Liver (tissue), 8 donors: ENCODE measurements at regions not wholly inside any gene's neighbourhood (a gene's known extent, or its start where the extent isn't known, plus 50 kb on each side); places are given as distances from the start of the nearest gene placed in this dataset.

Source experiments
- DNase-seq: peaks from one replicate; pipeline ENCODE4 v3.0.0-alpha.2; 2017; ENCODE audit warnings: low spot score
- H3K27ac ChIP-seq, 2 donors: one replicate each; pipeline ENCODE4 v1.7.0; 2013; ENCODE audit warnings: inconsistent platforms in 2 of 2, low read length in 2 of 2, control low read depth in 1 of 2, low read depth in 1 of 2, mild to moderate bottlenecking in 1 of 2
- H3K27me3 ChIP-seq, 4 donors: one replicate each; pipeline versions ENCODE4 v1.6.1 to v1.7.0; 2013; ENCODE audit warnings: low read length in 3 of 4, inconsistent platforms in 1 of 4, mild to moderate bottlenecking in 1 of 4, moderate library complexity in 1 of 4; ENCODE audit not compliant: control insufficient read depth in 4 of 4, insufficient read depth in 4 of 4
- H3K36me3 ChIP-seq, 4 donors: one replicate each; pipeline versions ENCODE4 v1.6.1 to v1.7.0; 2013; ENCODE audit warnings: low read length in 3 of 4, mild to moderate bottlenecking in 3 of 4, low read depth in 1 of 4, moderate library complexity in 1 of 4; ENCODE audit not compliant: control insufficient read depth in 4 of 4, insufficient read depth in 3 of 4
- H3K4me1 ChIP-seq, 4 donors: one replicate each; pipeline versions ENCODE4 v1.6.1 to v1.7.0; 2013; ENCODE audit warnings: low read length in 3 of 4, mild to moderate bottlenecking in 3 of 4, moderate library complexity in 1 of 4; ENCODE audit not compliant: control insufficient read depth in 4 of 4, insufficient read depth in 4 of 4
- H3K4me3 ChIP-seq, 3 donors: one replicate each; pipeline versions ENCODE4 v1.6.1 to v1.7.0; 2013; ENCODE audit warnings: low read length in 3 of 3, control low read depth in 1 of 3, low read depth in 1 of 3, mild to moderate bottlenecking in 1 of 3
- H3K9ac ChIP-seq, 2 donors: one replicate each; pipeline ENCODE4 v1.7.0; 2013; ENCODE audit warnings: low read length in 2 of 2, mild to moderate bottlenecking in 2 of 2, moderate library complexity in 2 of 2, control low read depth in 1 of 2, low read depth in 1 of 2
- H3K9me3 ChIP-seq, 4 donors: one replicate each; pipeline versions ENCODE4 v1.6.1 to v1.7.0; 2013; ENCODE audit warnings: low read length in 3 of 4; ENCODE audit not compliant: control insufficient read depth in 4 of 4
- EGR1 ChIP-seq, 2 donors: IDR thresholded peaks; 2 replicates each; pipeline ENCODE4 v1.6.1; 2016 to 2018; ENCODE audit warnings: antibody characterized with exemption in 2 of 2, low read depth in 2 of 2
- FOXA1 ChIP-seq: IDR thresholded peaks from 2 replicates; pipeline ENCODE4 v1.6.1; 2016; ENCODE audit warnings: antibody characterized with exemption
- FOXA2 ChIP-seq: IDR thresholded peaks from 2 replicates; pipeline ENCODE4 v1.6.1; 2016; ENCODE audit warnings: antibody characterized with exemption
- GABPA ChIP-seq, 2 donors: IDR thresholded peaks in 1 of 2; conservative IDR thresholded peaks in 1 of 2; 2 replicates each; pipeline ENCODE4 v1.6.1; 2016; ENCODE audit warnings: antibody characterized with exemption in 2 of 2, mild to moderate bottlenecking in 1 of 2, moderate library complexity in 1 of 2
- HNF4A ChIP-seq, 2 donors: conservative IDR thresholded peaks; 2 replicates each; pipeline ENCODE4 v1.6.1; 2016; ENCODE audit warnings: antibody characterized with exemption in 2 of 2, mild to moderate bottlenecking in 2 of 2
- HNF4G ChIP-seq: IDR thresholded peaks from 2 replicates; pipeline ENCODE4 v1.6.1; 2016; ENCODE audit warnings: antibody characterized with exemption
- JUND ChIP-seq, 2 donors: IDR thresholded peaks; 2 replicates each; pipeline ENCODE4 v1.6.1; 2016; ENCODE audit warnings: antibody characterized with exemption in 2 of 2
- NR2F2 ChIP-seq: IDR thresholded peaks from 2 replicates; pipeline ENCODE4 v1.6.1; 2016; ENCODE audit warnings: antibody characterized with exemption
- RAD21 ChIP-seq, 2 donors: IDR thresholded peaks; 2 replicates each; pipeline ENCODE4 v1.6.1; 2016; ENCODE audit warnings: antibody characterized with exemption in 2 of 2, mild to moderate bottlenecking in 2 of 2
- RXRA ChIP-seq, 2 donors: IDR thresholded peaks; 2 replicates each; pipeline ENCODE4 v1.6.1; 2017 to 2018; ENCODE audit warnings: antibody characterized with exemption in 2 of 2, mild to moderate bottlenecking in 1 of 2
- SP1 ChIP-seq: IDR thresholded peaks from 2 replicates; pipeline ENCODE4 v1.6.1; 2018; ENCODE audit warnings: antibody characterized with exemption, mild to moderate bottlenecking
- TAF1 ChIP-seq: conservative IDR thresholded peaks from 2 replicates; pipeline ENCODE4 v1.6.1; 2016; ENCODE audit warnings: antibody characterized with exemption, mild to moderate bottlenecking
- YY1 ChIP-seq: IDR thresholded peaks from 2 replicates; pipeline ENCODE4 v1.6.1; 2016; ENCODE audit warnings: antibody characterized with exemption, mild to moderate bottlenecking
- WGBS: extraction: QIAGEN DNeasy Blood & Tissue Kit; methylation state at CpG from one replicate; pipeline ENCODE4 v1.1.7; 2013; 5-methylcytosine and 5-hydroxymethylcytosine counted together
- TF ChIP-seq, protein P1 (sequence below): IDR thresholded peaks from 2 replicates; pipeline ENCODE4 v1.6.1; 2016; ENCODE audit warnings: antibody characterized with exemption
- TF ChIP-seq, protein P2 (sequence below): IDR thresholded peaks from 2 replicates; pipeline ENCODE4 v1.6.1; 2016; ENCODE audit warnings: antibody characterized with exemption
- TF ChIP-seq, protein P3 (sequence below): fragments of 150-350 bp; IDR thresholded peaks from 2 replicates; pipeline ENCODE4 v1.5.1; 2017; ENCODE audit warnings: improper control_type of control experiment, low read depth, low read length; ENCODE audit not compliant: missing input control
- TF ChIP-seq, protein P4 (sequence below): IDR thresholded peaks from 2 replicates; pipeline ENCODE4 v1.6.1; 2016; ENCODE audit warnings: antibody characterized with exemption
- TF ChIP-seq, protein P5 (sequence below): IDR thresholded peaks from 2 replicates; pipeline ENCODE4 v1.6.1; 2016; ENCODE audit warnings: antibody characterized with exemption, mild to moderate bottlenecking
- donor health status: healthy.
- donor health status: healthy.
- donor health status: healthy.
- donor health status: healthy.
- donor health status: healthy.

DNA sequence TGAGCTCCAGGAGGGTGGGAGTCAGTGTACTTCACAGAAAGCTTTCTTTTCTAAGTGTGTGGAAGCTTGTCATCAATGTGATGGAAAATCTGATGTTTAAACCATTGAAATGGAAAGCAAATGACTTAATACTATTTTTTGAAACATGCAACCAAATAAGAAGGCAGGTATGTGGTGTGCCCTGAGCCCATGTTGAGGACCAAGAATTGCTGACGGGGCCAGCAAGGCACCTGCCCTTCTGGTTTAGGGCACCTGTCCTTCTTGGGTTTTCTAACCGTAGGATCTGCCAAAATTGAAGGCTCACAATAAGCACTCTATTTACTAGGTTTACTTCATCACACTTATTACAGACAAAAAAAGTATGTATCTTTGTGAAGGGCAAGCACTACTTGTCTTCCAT is 537.7 kb downstream of the SOCS6 start:
- H3K9me3 ChIP-seq, result no peaks in the 10 kb centered on the region
- DNase-seq, result no peak
- no peaks in the 10 kb centered on the region for H3K4me1 ChIP-seq
- WGBS, result 78% methylated on average over 2 of the region's 2 CpGs
- TF ChIP-seq, protein P1, sequence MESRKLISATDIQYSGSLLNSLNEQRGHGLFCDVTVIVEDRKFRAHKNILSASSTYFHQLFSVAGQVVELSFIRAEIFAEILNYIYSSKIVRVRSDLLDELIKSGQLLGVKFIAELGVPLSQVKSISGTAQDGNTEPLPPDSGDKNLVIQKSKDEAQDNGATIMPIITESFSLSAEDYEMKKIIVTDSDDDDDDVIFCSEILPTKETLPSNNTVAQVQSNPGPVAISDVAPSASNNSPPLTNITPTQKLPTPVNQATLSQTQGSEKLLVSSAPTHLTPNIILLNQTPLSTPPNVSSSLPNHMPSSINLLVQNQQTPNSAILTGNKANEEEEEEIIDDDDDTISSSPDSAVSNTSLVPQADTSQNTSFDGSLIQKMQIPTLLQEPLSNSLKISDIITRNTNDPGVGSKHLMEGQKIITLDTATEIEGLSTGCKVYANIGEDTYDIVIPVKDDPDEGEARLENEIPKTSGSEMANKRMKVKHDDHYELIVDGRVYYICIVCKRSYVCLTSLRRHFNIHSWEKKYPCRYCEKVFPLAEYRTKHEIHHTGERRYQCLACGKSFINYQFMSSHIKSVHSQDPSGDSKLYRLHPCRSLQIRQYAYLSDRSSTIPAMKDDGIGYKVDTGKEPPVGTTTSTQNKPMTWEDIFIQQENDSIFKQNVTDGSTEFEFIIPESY, result no peak
- TF ChIP-seq, protein P2, sequence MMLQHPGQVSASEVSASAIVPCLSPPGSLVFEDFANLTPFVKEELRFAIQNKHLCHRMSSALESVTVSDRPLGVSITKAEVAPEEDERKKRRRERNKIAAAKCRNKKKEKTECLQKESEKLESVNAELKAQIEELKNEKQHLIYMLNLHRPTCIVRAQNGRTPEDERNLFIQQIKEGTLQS, result no peak
- no peak for TF ChIP-seq GABPA (IDR thresholded peaks at IDR 0.05 in 1 of 2, conservative IDR thresholded peaks at IDR 0.05 in 1 of 2)
- H3K27me3 ChIP-seq, result no peaks in the 10 kb centered on the region
- H3K9ac ChIP-seq, result no peak overlapping the region
- H3K27ac ChIP-seq, result no peak overlapping the region
- no peak overlapping the region for H3K4me3 ChIP-seq
- H3K36me3 ChIP-seq, result no peaks in the 10 kb centered on the region

DNA sequence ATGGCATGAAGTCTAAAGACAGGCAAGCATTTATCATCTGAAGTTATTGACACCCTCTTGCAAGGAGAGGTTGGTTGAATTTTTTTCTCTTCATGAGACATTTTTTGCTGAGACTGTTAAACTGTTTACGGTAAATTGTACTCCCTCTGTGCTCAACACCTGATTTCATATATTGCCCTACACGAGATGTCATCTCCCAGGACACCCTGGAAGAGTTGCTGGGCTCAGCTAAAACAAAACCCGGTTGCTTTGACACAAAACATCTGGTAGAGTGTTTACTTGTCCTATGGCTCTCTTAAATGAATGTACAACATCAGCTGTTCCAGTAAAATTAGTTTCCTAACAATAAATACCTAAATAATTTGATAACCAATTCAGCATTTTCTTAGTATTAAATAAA is 533.8 kb downstream of the SOCS6 start:
- no peak overlapping the region for H3K9ac ChIP-seq
- H3K36me3 ChIP-seq, result no peaks in the 10 kb centered on the region
- no peak overlapping the region for H3K4me3 ChIP-seq
- DNase-seq, result no peak
- WGBS, result 60% methylated on average over 3 of the region's 3 CpGs
- TF ChIP-seq FOXA2 (no peak), TAF1 (no peak), EGR1 (IDR thresholded peaks at IDR 0.05; ENCODE audit: low read depth in 2 of 2) (no peak), JUND (IDR thresholded peaks at IDR 0.05) (no peak), HNF4G (no peak), RAD21 (IDR thresholded peaks at IDR 0.05) (no peak), NR2F2 (no peak), FOXA1 (no peak), RXRA (IDR thresholded peaks at IDR 0.05) (no peak), GABPA (IDR thresholded peaks at IDR 0.05 in 1 of 2, conservative IDR thresholded peaks at IDR 0.05 in 1 of 2) (no peak), YY1 (no peak), SP1 (no peak), HNF4A (conservative IDR thresholded peaks at IDR 0.05) (no peak)
- TF ChIP-seq, protein P3, sequence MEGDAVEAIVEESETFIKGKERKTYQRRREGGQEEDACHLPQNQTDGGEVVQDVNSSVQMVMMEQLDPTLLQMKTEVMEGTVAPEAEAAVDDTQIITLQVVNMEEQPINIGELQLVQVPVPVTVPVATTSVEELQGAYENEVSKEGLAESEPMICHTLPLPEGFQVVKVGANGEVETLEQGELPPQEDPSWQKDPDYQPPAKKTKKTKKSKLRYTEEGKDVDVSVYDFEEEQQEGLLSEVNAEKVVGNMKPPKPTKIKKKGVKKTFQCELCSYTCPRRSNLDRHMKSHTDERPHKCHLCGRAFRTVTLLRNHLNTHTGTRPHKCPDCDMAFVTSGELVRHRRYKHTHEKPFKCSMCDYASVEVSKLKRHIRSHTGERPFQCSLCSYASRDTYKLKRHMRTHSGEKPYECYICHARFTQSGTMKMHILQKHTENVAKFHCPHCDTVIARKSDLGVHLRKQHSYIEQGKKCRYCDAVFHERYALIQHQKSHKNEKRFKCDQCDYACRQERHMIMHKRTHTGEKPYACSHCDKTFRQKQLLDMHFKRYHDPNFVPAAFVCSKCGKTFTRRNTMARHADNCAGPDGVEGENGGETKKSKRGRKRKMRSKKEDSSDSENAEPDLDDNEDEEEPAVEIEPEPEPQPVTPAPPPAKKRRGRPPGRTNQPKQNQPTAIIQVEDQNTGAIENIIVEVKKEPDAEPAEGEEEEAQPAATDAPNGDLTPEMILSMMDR, result no peak
- TF ChIP-seq, protein P4, sequence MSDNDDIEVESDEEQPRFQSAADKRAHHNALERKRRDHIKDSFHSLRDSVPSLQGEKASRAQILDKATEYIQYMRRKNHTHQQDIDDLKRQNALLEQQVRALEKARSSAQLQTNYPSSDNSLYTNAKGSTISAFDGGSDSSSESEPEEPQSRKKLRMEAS, result no peak
- TF ChIP-seq, protein P1, result no peak
- TF ChIP-seq, protein P2, result no peak
- TF ChIP-seq, protein P5, sequence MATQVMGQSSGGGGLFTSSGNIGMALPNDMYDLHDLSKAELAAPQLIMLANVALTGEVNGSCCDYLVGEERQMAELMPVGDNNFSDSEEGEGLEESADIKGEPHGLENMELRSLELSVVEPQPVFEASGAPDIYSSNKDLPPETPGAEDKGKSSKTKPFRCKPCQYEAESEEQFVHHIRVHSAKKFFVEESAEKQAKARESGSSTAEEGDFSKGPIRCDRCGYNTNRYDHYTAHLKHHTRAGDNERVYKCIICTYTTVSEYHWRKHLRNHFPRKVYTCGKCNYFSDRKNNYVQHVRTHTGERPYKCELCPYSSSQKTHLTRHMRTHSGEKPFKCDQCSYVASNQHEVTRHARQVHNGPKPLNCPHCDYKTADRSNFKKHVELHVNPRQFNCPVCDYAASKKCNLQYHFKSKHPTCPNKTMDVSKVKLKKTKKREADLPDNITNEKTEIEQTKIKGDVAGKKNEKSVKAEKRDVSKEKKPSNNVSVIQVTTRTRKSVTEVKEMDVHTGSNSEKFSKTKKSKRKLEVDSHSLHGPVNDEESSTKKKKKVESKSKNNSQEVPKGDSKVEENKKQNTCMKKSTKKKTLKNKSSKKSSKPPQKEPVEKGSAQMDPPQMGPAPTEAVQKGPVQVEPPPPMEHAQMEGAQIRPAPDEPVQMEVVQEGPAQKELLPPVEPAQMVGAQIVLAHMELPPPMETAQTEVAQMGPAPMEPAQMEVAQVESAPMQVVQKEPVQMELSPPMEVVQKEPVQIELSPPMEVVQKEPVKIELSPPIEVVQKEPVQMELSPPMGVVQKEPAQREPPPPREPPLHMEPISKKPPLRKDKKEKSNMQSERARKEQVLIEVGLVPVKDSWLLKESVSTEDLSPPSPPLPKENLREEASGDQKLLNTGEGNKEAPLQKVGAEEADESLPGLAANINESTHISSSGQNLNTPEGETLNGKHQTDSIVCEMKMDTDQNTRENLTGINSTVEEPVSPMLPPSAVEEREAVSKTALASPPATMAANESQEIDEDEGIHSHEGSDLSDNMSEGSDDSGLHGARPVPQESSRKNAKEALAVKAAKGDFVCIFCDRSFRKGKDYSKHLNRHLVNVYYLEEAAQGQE, result no peak
- H3K27ac ChIP-seq, result no peak overlapping the region
- no peaks in the 10 kb centered on the region for H3K27me3 ChIP-seq
- no peaks in the 10 kb centered on the region for H3K4me1 ChIP-seq
- peaks cover 0 to 2% (median 0%) of the 10 kb centered on the region in 4 donors for H3K9me3 ChIP-seq
